MG63 (cell line): ENCODE measurements at regions not wholly inside any gene's neighbourhood (a gene's known extent, or its start where the extent isn't known, plus 50 kb on each side); places are given as distances from the start of the nearest gene placed in this dataset.

Source experiments
- DNase-seq: peaks from one replicate; pipeline ENCODE4 v3.0.0-alpha.2; 2020
- H3K27me3 ChIP-seq: fragments of 250-450 bp; sonication (Bioruptor Pico); 2 replicates; pipeline ENCODE4 v1.5.1; 2020; ENCODE audit warnings: mild to moderate bottlenecking, moderate library complexity
- H3K36me3 ChIP-seq: fragments of 250-450 bp; sonication (Bioruptor Pico); 2 replicates; pipeline ENCODE4 v1.5.1; 2020; ENCODE audit warnings: mild to moderate bottlenecking, moderate library complexity
- H3K4me3 ChIP-seq: fragments of 250-450 bp; sonication (Bioruptor Pico); 2 replicates; pipeline ENCODE4 v1.5.1; 2020; ENCODE audit warnings: mild to moderate bottlenecking, moderate library complexity
- H3K9me3 ChIP-seq: fragments of 250-450 bp; sonication (Bioruptor Pico); 2 replicates; pipeline ENCODE4 v1.5.1; 2020; ENCODE audit warnings: mild to moderate bottlenecking, moderate library complexity

DNA sequence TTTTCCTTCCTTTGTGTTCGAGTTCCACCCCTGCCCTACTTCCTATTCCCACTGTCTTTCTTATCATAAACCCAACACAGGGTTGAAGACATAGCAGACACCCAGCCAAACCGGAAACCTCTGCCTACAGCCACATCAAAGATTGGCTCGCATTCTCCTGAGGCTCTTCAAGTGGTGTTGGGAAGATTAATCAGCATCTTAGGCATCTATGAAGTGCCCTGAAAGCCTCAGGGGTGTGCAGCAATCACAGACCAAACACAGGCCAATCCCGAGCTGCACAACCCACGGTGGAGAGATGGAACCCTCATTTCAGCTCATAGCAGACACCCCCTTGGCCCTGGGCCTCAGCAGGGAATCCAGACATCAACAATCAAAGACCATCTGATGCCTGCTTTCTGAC is 255.9 kb downstream of the XXYLT1 start:
- Histone ChIP-seq H3K27me3 (peaks cover 2% of the 10 kb centered on the region; the same call in 1 of the 2 replicates), H3K36me3 (no peaks in the 10 kb centered on the region)

DNA sequence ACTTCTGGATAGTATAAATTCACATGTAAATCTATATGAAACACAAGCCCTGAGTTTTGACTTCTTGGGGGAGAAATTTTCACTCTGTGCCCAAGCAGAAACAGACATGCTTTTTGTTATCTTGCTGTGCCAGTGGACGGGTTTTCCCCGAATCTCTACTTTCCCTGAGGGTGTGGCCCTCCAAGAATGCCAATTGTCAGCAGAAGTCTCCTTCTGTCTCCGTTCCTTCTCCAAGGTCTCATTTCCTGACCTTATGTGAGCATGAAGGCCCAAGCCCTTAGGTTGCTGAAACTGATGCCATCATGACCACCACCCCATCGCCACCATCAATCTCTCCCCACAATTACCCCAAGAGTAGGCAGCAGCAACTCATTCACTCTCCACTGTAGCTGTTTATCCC is 253.8 kb downstream of the XXYLT1 start:
- no peak for DNase-seq
- Histone ChIP-seq H3K9me3 (no peaks in the 10 kb centered on the region), H3K36me3 (no peaks in the 10 kb centered on the region), H3K27me3 (peaks cover 3% of the 10 kb centered on the region; the same call in 1 of the 2 replicates), H3K4me3 (no peak overlapping the region)

More for the DNA sequence above, 255.9 kb downstream of the XXYLT1 start:
- no peak overlapping the region for H3K4me3 ChIP-seq
- DNase-seq = peak; percentile 36
- H3K9me3 ChIP-seq = no peaks in the 10 kb centered on the region
